ENCODE measurements at regions not wholly inside any gene's neighbourhood (a gene's known extent, or its start where the extent isn't known, plus 50 kb on each side); places are given as distances from the start of the nearest gene placed in this dataset.

- TF ChIP-seq CTCF (IDR thresholded peaks at IDR 0.05 in 4 of 5, conservative IDR thresholded peaks at IDR 0.05 in 1 of 5) (no peak), POLR2A (IDR thresholded peaks at IDR 0.05) (no peak)
Observed at GRCh38 chr18:7395566-7395965, 164.7 kb downstream of the LRRC30 start.
